M059J (cell line): ENCODE measurements at regions not wholly inside any gene's neighbourhood (a gene's known extent, or its start where the extent isn't known, plus 50 kb on each side); places are given as distances from the start of the nearest gene placed in this dataset.
A peak's percentile ranks its signal among the peaks of the same experiment; 100 is the strongest.
"Not testable (repeated sequence)": the region's sequence is repeated elsewhere in the genome, so short reads cannot be mapped to it uniquely, and the experiment has no call there.

ENCODE experiments used
- DNase-seq: peaks from one replicate; pipeline ENCODE4 v3.0.0-alpha.2; 2012; ENCODE audit warnings: low read depth

- no peak for DNase-seq
Measured at GRCh38 chr10:26621243-26621888, 76.1 kb upstream of the PDSS1 start.

GRCh38 chr10:26621889-26622711, 75.4 kb upstream of the PDSS1 start:
- no peak for DNase-seq

GRCh38 chr10:26622891-26623290, 74.6 kb upstream of the PDSS1 start:
- no peak for DNase-seq

- DNase-seq = no peak
Measured at GRCh38 chr10:26624006-26624405, 73.5 kb upstream of the PDSS1 start.

- DNase-seq = no peak
Measured at GRCh38 chr10:26626066-26626465, 71.4 kb upstream of the PDSS1 start.

- peak; percentile 3 for DNase-seq
Measured at GRCh38 chr10:26627324-26627723, 70.2 kb upstream of the PDSS1 start.

- DNase-seq = no peak
Measured at GRCh38 chr10:26628395-26628794, 69.1 kb upstream of the PDSS1 start.

- not testable (repeated sequence) for DNase-seq
Measured at GRCh38 chr10:26632171-26632570, 65.3 kb upstream of the PDSS1 start.

- DNase-seq = not testable (repeated sequence)
Measured at GRCh38 chr10:26634111-26634510, 63.4 kb upstream of the PDSS1 start.

- DNase-seq = no peak
Measured at GRCh38 chr10:26637521-26638275, 59.8 kb upstream of the PDSS1 start.

GRCh38 chr10:26640391-26640790, 57.1 kb upstream of the PDSS1 start:
- no peak for DNase-seq

GRCh38 chr10:26642896-26643653, 54.4 kb upstream of the PDSS1 start:
- DNase-seq = no peak

- DNase-seq = no peak
Measured at GRCh38 chr10:26647602-26648244, 49.8 kb upstream of the PDSS1 start.
